GM12874 (cell line): ENCODE measurements at regions not wholly inside any gene's neighbourhood (a gene's known extent, or its start where the extent isn't known, plus 50 kb on each side); places are given as distances from the start of the nearest gene placed in this dataset.
A peak's percentile ranks its signal among the peaks of the same experiment; 100 is the strongest.

Experiments
- TF ChIP-seq, protein P1 (sequence below): IDR thresholded peaks from 2 replicates; pipeline ENCODE4 v1.5.1; 2011; ENCODE audit warnings: low read depth, mild to moderate bottlenecking, control low read depth, low read length, moderate library complexity; ENCODE audit not compliant: insufficient read depth

DNA sequence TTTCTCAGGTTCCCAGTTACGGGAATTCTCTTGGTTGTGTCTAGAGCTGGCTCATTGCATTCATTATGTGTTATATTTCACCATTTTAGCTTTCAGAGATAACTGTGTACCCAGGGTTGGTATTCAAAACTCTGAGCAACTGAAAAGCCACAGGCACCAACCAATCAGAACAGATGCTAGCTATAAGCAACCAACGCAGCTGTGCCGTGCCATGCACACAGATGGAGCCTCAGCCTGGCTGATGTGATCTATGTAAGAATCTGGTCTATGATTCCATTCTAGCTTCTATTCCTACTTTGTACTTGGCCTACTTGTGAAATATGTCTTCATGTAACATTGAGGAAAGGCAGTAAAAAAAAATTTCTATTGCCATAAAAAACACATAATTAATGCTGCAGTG lies 95.0 kb upstream of the CCDC80 start:
- TF ChIP-seq, protein P1, sequence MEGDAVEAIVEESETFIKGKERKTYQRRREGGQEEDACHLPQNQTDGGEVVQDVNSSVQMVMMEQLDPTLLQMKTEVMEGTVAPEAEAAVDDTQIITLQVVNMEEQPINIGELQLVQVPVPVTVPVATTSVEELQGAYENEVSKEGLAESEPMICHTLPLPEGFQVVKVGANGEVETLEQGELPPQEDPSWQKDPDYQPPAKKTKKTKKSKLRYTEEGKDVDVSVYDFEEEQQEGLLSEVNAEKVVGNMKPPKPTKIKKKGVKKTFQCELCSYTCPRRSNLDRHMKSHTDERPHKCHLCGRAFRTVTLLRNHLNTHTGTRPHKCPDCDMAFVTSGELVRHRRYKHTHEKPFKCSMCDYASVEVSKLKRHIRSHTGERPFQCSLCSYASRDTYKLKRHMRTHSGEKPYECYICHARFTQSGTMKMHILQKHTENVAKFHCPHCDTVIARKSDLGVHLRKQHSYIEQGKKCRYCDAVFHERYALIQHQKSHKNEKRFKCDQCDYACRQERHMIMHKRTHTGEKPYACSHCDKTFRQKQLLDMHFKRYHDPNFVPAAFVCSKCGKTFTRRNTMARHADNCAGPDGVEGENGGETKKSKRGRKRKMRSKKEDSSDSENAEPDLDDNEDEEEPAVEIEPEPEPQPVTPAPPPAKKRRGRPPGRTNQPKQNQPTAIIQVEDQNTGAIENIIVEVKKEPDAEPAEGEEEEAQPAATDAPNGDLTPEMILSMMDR, result no peak

DNA sequence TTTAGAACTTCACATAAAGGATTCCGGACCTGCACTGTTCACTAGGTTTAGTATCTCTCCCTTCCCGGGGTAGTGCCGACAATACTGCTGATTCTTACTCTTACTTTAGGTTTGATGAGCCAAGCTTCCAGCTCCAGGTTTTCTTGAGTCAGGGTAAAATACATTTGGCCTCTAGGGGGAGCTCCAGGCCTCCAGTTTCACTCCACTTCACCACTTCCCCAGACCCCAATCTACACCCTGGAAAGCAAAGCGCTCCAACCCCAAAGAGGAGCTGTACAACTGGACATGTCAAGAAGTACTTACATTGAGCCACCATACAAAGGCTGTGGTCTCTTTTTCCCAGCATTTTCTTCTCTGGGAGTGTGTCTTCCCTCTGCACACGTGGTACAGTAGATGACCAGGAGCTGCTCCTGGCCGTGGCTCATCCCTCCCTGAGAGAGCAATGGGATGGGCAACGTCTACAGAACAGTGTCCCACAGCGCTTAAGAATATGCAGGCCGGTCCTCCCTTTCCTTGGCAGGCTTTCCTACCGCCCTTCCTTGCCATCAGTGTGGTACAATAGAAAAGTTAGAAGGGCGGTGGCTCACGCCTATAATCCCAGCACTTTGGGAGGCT lies 93.9 kb upstream of the CCDC80 start:
- TF ChIP-seq, protein P1, result peak; percentile 74

DNA sequence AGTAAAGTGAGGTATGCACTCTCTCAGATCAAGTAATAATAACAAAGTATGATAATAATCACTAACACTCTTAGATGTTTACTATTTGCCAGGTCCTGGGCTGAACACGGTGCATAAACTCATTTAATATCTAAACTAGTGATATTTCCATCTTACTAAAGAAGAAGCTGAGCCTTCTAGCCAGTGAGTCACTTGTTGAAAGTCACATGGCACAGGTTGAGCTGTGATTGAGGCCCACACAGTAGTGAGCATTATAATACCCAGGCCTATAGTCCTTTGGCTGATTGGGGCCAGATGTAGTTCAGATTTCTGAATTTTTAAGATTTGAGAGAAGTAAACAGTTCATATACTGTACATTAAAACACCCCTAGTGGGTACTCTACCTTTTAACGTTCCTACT lies 93.2 kb upstream of the CCDC80 start:
- TF ChIP-seq, protein P1, result no peak

DNA sequence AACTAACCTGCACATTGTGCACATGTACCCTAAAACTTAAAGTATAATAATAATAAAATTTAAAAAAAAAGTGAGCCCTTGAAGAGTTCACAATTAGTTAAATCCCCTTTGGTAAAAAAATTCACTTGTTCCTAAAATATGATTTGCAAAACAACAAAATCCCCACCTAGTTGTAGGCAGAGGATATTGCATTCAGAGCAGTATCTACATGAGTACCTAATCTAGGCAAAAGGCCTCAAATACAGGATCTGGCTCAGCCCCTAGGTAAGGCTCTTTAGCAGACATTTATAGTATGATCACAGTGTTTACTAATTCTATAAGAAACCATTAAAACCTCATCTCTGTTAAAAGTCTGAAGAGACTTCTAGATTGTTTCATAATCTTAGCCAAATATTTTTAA lies 89.3 kb upstream of the CCDC80 start:
- TF ChIP-seq, protein P1, result no peak

DNA sequence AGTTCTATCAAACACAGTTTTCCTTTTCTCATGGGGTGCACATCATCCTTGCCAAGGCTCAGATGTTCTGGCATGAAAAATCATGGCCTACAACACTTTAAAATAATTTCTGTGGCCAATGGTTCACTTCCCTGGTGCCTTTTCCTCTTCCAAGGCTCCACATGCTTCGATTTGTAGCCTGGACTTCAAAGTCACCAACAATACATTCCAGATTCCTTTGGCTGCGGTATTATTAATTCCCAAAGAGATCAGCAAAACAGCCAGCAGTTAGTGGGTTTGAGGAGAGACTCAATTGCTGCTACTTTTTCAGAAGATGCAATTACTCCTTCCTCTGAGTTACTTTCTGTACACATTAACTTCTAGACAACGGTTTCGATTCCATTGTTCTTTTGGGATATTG lies 80.3 kb upstream of the CCDC80 start:
- TF ChIP-seq, protein P1, result no peak

DNA sequence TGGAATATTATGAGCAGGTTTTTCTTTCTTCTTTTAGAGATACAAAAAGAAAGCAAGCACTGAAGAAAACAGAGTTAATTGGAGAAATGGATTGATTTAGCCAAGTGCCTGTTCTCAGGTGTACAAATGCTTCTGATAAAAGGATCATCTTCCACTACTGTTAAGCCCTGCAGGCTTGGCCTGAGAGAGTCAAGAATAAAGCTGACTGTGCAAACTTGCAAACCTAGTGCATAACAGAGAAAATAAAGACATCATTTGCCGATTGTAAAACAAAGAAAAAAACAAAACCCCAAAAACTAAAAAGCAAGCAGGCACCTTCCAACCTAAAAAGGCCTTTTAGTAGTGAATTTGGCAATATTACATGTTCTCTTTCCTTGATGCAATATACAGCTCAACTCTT lies 78.0 kb upstream of the CCDC80 start:
- TF ChIP-seq, protein P1, result no peak

DNA sequence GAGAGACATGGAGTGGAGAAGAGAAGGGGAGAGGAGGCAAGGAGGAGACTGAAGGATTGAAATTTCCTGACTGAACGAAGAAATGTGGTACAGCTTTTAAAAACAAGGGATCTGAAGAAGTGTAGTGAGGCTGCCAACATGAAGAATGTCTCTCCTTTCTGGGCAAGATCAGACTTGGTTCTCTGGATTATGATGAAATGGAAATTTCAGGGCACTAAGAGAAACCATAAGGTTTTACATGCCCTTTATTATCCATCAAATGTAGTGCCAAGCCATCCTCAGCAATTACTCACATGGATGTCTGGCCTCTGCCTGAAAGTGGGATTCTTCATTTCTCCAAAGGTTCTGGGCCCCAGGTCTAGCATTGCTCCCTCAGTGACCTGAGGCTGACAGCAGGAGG lies 77.6 kb upstream of the CCDC80 start:
- TF ChIP-seq, protein P1, result no peak
